Left lung (tissue), 4 donors: ENCODE measurements at regions not wholly inside any gene's neighbourhood (a gene's known extent, or its start where the extent isn't known, plus 50 kb on each side); places are given as distances from the start of the nearest gene placed in this dataset.

ENCODE experiments used
- ATAC-seq: fragments of 200-7000 bp; cut with Tn5 transposase; one replicate; pipeline ENCODE4 v1.9.1; 2020; ENCODE audit warnings: moderate library complexity
- DNase-seq, 4 donors: peaks; one replicate each; pipeline ENCODE4 v3.0.0-alpha.2; 2013 to 2020
- H3K27ac ChIP-seq, 2 donors: fragments of 200-600 bp; sonication (generic) in 1 of 2; one replicate each; pipeline versions ENCODE4 v1.5.0 to v1.8.0; 2020 to 2021
- H3K27me3 ChIP-seq, 2 donors: fragments of 200-600 bp; sonication (generic) in 1 of 2; one replicate each; pipeline versions ENCODE4 v1.5.0 to v1.8.0; 2020 to 2021
- H3K36me3 ChIP-seq, 2 donors: fragments of 200-600 bp; sonication (generic) in 1 of 2; one replicate each; pipeline versions ENCODE4 v1.5.0 to v1.8.0; 2020 to 2021
- H3K4me1 ChIP-seq, 2 donors: fragments of 200-600 bp; one replicate each; pipeline ENCODE4 v1.8.0; 2021
- H3K4me3 ChIP-seq, 2 donors: fragments of 200-600 bp; sonication (generic) in 1 of 2; one replicate each; pipeline versions ENCODE4 v1.5.0 to v1.8.0; 2020 to 2021; ENCODE audit warnings: mild to moderate bottlenecking in 1 of 2
- H3K9me3 ChIP-seq, 2 donors: fragments of 200-600 bp; sonication (generic) in 1 of 2; one replicate each; pipeline versions ENCODE4 v1.5.0 to v1.8.0; 2020 to 2021
- CTCF ChIP-seq, 2 donors: fragments of 200-600 bp; sonication (generic) in 1 of 2; IDR thresholded peaks; one replicate each; pipeline versions ENCODE4 v1.5.0 to v1.8.0; 2021; ENCODE audit warnings: antibody characterized with exemption in 2 of 2
- intact Hi-C, 2 donors: fragments of 100-400 bp; cut with DNase I; formaldehyde crosslinking; loops; one replicate each; pipeline versions ENCODE4 v1.11.2 to v1.14.2; 2022
- donor health status: DM: no; HTN: yes; CAD: no.
- donor health status: DM: no; HTN: no; CAD: no.

- H3K4me1 ChIP-seq, result no peaks in the 10 kb centered on the region
- H3K27me3 ChIP-seq, result peaks cover 0 to 22% of the 10 kb centered on the region in 2 donors
- intact Hi-C loops, result no loop called here
- H3K36me3 ChIP-seq, result no peaks in the 10 kb centered on the region
- ATAC-seq (no peak), DNase-seq (no peak)
- no peak overlapping the region for H3K4me3 ChIP-seq
- H3K9me3 ChIP-seq, result peaks cover 0 to 9% of the 10 kb centered on the region in 2 donors
- TF ChIP-seq CTCF (IDR thresholded peaks at IDR 0.05), result no peak
- no peak overlapping the region for H3K27ac ChIP-seq
Observed at GRCh38 chr6:165807249-165807960, 144.4 kb upstream of the PDE10A start.

GRCh38 chr6:165806126-165806810, 143.2 kb upstream of the PDE10A start:
- intact Hi-C loops, result no loop called here
- TF ChIP-seq CTCF (IDR thresholded peaks at IDR 0.05), result no peak
- peaks cover 0 to 22% of the 10 kb centered on the region in 2 donors for H3K27me3 ChIP-seq
- H3K4me3 ChIP-seq, result no peak overlapping the region
- no peak overlapping the region for H3K27ac ChIP-seq
- peaks cover 0 to 9% of the 10 kb centered on the region in 2 donors for H3K9me3 ChIP-seq
- H3K36me3 ChIP-seq, result no peaks in the 10 kb centered on the region
- no peaks in the 10 kb centered on the region for H3K4me1 ChIP-seq
- no peak for DNase-seq
- no peak for ATAC-seq

- intact Hi-C loops, result no loop called here
- DNase-seq (no peak), ATAC-seq (no peak)
- TF ChIP-seq CTCF (IDR thresholded peaks at IDR 0.05), result no peak
- Histone ChIP-seq H3K4me3 (no peak overlapping the region), H3K36me3 (no peaks in the 10 kb centered on the region), H3K27me3 (peaks cover 0 to 22% of the 10 kb centered on the region in 2 donors), H3K9me3 (peaks cover 0 to 9% of the 10 kb centered on the region in 2 donors), H3K4me1 (no peaks in the 10 kb centered on the region), H3K27ac (no peak overlapping the region)
Observed at GRCh38 chr6:165805636-165806035, 142.6 kb upstream of the PDE10A start.

- Histone ChIP-seq H3K9me3 (peaks cover 0 to 9% of the 10 kb centered on the region in 2 donors), H3K27ac (no peak overlapping the region), H3K36me3 (no peaks in the 10 kb centered on the region), H3K4me3 (no peak overlapping the region), H3K4me1 (no peaks in the 10 kb centered on the region), H3K27me3 (peaks cover 0 to 22% of the 10 kb centered on the region in 2 donors)
- intact Hi-C loops, result no loop called here
- TF ChIP-seq CTCF (IDR thresholded peaks at IDR 0.05), result no peak
- no peak for DNase-seq
- ATAC-seq, result no peak
Observed at GRCh38 chr6:165805067-165805555, 142.1 kb upstream of the PDE10A start.

GRCh38 chr6:165804331-165805066, 141.5 kb upstream of the PDE10A start:
- Histone ChIP-seq H3K4me1 (no peaks in the 10 kb centered on the region), H3K27ac (no peak overlapping the region), H3K27me3 (peaks cover 0 to 22% of the 10 kb centered on the region in 2 donors), H3K36me3 (no peaks in the 10 kb centered on the region), H3K9me3 (peaks cover 0 to 6% of the 10 kb centered on the region in 2 donors), H3K4me3 (peak overlapping the region; percentile 18 to 21)
- no peak for DNase-seq
- intact Hi-C loops, result no loop called here
- peak; percentile 78 for ATAC-seq
- TF ChIP-seq CTCF (IDR thresholded peaks at IDR 0.05), result no peak
